Upper lobe of left lung (tissue), 4 donors: ENCODE measurements at regions not wholly inside any gene's neighbourhood (a gene's known extent, or its start where the extent isn't known, plus 50 kb on each side); places are given as distances from the start of the nearest gene placed in this dataset.

Experiments used
- CTCF ChIP-seq, 6 experiments: fragments of 450-650 bp in 4 of 6; fragments of 200-600 bp in 2 of 6; sonication (generic) in 2 of 6; IDR thresholded peaks; one replicate each; pipeline ENCODE4 v1.5.1; 2016 to 2019; ENCODE audit warnings: antibody characterized with exemption in 6 of 6
- POLR2A ChIP-seq, 4 donors: fragments of 450-650 bp; IDR thresholded peaks; one replicate each; pipeline ENCODE4 v1.5.1; 2016 to 2017; ENCODE audit warnings: antibody characterized with exemption in 4 of 4, mild to moderate bottlenecking in 2 of 4

DNA sequence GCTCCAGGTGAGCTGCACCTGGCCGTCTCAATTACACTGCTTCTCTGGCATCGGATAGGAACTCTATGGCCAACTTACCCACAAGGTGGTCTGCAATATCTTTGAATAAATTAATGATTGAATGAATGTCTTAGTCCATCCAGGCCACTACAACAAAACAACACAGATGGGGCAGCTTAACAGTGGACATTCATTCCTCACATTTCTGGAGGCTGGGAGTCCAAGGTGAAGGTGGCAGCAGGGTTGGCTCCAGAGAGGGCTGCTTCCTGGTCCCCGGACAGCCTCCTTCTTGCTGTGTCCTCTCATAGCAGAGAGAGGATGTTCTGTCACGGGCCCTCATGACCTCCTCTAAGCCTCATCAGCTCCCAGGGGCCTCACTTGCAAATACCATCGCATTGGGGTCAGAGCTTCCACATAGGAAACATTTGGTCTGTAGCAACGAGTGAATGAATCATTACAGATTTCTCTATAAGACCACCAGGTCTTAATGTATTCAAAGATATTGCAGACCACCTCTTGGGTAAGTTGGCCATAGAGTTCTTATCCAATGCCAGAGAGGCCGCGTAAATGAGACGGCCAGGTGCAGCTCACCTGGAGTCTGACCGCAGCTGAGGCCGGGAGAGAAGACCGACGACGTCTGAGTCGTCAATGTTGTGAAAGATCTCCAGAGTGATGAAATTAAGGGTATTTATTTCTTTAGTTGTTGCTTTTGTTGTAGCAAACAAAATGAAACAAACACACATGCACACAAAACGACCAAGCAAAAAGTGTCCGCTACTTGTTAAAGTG lies 182.7 kb upstream of the C14orf180 start:
- no peak for TF ChIP-seq CTCF (IDR thresholded peaks at IDR 0.05)
- TF ChIP-seq POLR2A (IDR thresholded peaks at IDR 0.05) = no peak
